B cell (primary cell): ENCODE measurements at regions not wholly inside any gene's neighbourhood (a gene's known extent, or its start where the extent isn't known, plus 50 kb on each side); places are given as distances from the start of the nearest gene placed in this dataset.
"Not testable (repeated sequence)": the region's sequence is repeated elsewhere in the genome, so short reads cannot be mapped to it uniquely, and the experiment has no call there.

Source experiments
- EZH2 ChIP-seq: IDR thresholded peaks from 2 replicates; pipeline ENCODE4 v1.6.1; 2012; ENCODE audit warnings: borderline replicate concordance, low read depth, mild to moderate bottlenecking, moderate library complexity, low read length; ENCODE audit not compliant: insufficient read depth, poor library complexity, severe bottlenecking
- TF ChIP-seq, protein P1 (sequence below): fragments of 200-600 bp; IDR thresholded peaks from one replicate; pipeline ENCODE4 v1.8.0; 2022; ENCODE audit warnings: antibody characterized with exemption, mild to moderate bottlenecking

DNA sequence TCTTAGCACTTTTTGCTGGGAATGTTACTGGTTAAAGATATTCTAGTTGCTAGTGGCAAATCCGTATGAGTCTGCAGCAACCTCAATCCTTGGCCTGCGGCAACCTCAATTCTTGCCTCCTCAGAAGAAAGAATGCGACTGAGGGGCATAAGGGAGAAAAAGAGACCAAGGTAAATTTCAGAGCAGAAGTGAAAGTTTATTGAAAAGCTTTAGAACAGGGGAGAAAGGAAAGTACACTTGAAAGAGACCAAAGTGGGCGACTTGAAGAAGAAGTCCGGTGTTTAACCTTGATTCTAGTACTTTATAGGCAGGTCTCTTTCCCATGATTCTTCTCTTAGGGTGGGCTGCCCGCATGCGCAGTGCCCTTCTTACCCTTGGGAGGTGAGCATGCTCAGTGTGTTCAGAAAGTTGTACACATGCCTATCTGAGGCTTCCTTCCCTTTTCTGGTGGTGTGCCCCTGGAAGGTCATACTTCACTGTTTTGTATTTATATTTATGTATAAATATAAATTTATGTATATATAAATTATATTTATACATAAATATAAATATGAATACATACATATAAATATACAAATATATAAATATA, 1198.8 kb downstream of the RPIA start:
- TF ChIP-seq, protein P1, sequence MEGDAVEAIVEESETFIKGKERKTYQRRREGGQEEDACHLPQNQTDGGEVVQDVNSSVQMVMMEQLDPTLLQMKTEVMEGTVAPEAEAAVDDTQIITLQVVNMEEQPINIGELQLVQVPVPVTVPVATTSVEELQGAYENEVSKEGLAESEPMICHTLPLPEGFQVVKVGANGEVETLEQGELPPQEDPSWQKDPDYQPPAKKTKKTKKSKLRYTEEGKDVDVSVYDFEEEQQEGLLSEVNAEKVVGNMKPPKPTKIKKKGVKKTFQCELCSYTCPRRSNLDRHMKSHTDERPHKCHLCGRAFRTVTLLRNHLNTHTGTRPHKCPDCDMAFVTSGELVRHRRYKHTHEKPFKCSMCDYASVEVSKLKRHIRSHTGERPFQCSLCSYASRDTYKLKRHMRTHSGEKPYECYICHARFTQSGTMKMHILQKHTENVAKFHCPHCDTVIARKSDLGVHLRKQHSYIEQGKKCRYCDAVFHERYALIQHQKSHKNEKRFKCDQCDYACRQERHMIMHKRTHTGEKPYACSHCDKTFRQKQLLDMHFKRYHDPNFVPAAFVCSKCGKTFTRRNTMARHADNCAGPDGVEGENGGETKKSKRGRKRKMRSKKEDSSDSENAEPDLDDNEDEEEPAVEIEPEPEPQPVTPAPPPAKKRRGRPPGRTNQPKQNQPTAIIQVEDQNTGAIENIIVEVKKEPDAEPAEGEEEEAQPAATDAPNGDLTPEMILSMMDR = not testable (repeated sequence)
- not testable (repeated sequence) for TF ChIP-seq EZH2
